ENCODE measurements at regions not wholly inside any gene's neighbourhood (a gene's known extent, or its start where the extent isn't known, plus 50 kb on each side); places are given as distances from the start of the nearest gene placed in this dataset.

GRCh38 chr13:85930108-85930507 lies 130.9 kb upstream of the SLITRK6 start:
- no peak for TF ChIP-seq CTCF (IDR thresholded peaks at IDR 0.05)
- no peak for TF ChIP-seq POLR2A (IDR thresholded peaks at IDR 0.05)

All from gastroesophageal sphincter (tissue), 3 donors.